ENCODE measurements at regions not wholly inside any gene's neighbourhood (a gene's known extent, or its start where the extent isn't known, plus 50 kb on each side); places are given as distances from the start of the nearest gene placed in this dataset.
"Not testable (repeated sequence)": the region's sequence is repeated elsewhere in the genome, so short reads cannot be mapped to it uniquely, and the experiment has no call there.

- Mint-ChIP-seq H3K27me3 (peaks cover 13% of the 10 kb centered on the region), H3K4me3 (no peak overlapping the region), H3K36me3 (peaks cover 2% of the 10 kb centered on the region), H3K27ac (no peak overlapping the region), H3K9me3 (peaks cover 6% of the 10 kb centered on the region), H3K4me1 (ENCODE audit: unreplicated experiment) (no peaks in the 10 kb centered on the region)
- TF ChIP-seq, protein P1, sequence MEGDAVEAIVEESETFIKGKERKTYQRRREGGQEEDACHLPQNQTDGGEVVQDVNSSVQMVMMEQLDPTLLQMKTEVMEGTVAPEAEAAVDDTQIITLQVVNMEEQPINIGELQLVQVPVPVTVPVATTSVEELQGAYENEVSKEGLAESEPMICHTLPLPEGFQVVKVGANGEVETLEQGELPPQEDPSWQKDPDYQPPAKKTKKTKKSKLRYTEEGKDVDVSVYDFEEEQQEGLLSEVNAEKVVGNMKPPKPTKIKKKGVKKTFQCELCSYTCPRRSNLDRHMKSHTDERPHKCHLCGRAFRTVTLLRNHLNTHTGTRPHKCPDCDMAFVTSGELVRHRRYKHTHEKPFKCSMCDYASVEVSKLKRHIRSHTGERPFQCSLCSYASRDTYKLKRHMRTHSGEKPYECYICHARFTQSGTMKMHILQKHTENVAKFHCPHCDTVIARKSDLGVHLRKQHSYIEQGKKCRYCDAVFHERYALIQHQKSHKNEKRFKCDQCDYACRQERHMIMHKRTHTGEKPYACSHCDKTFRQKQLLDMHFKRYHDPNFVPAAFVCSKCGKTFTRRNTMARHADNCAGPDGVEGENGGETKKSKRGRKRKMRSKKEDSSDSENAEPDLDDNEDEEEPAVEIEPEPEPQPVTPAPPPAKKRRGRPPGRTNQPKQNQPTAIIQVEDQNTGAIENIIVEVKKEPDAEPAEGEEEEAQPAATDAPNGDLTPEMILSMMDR (conservative IDR thresholded peaks at IDR 0.05), result no peak
- no peak for DNase-seq (ENCODE audit: extremely low spot score, unreplicated experiment)
Measured at GRCh38 chr10:125243532-125244253, 83.3 kb upstream of the CTBP2 start.

DNA sequence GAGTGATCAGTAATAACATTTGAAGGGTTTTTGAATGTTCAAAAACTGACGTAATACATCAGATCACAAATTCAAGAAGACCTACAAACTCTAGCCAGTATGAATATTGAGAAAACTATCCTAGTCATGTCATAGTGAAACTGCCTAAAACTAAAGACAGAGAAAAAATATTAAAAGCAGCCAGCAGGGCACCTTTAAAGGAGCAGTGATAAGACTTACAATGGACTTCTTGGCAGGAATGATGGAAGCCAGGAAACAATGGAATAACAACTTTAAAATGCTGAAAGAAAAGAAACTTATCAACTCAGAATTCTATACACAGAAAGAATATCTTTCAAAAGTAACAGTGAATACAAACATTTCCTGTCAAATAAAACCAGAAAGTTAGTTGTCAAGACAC is 78.3 kb upstream of the CTBP2 start:
- Mint-ChIP-seq H3K4me1 (ENCODE audit: unreplicated experiment) (peaks cover 2% of the 10 kb centered on the region), H3K9me3 (peaks cover 14% of the 10 kb centered on the region), H3K27me3 (no peaks in the 10 kb centered on the region), H3K27ac (no peak overlapping the region), H3K4me3 (no peak overlapping the region), H3K36me3 (peaks cover 3% of the 10 kb centered on the region)
- TF ChIP-seq, protein P1 (conservative IDR thresholded peaks at IDR 0.05), result peak; percentile 45
- DNase-seq (ENCODE audit: extremely low spot score, unreplicated experiment), result no peak

DNA sequence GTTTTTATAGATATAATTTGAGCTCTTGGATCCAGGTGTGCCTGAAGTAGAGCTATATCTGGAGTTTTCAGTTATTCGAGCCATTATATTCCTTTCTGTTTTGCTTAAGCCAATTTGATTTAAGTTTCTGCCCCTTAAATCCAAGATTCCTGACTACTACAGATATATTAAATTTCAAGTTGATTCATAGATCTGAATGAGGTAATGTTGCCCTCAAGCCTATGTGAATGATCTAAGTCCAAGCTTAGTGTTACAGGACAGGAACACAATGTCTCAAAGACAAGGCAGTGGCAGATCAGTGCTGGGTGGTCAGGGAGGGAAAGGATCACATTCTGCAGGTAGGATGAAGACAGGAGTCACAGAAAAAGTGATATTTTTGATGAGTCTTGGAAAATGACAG is 75.7 kb upstream of the CTBP2 start:
- peaks cover 3% of the 10 kb centered on the region for H3K36me3 Mint-ChIP-seq
- H3K4me3 Mint-ChIP-seq, result no peak overlapping the region
- peaks cover 20% of the 10 kb centered on the region for H3K4me1 Mint-ChIP-seq (ENCODE audit: unreplicated experiment)
- no peaks in the 10 kb centered on the region for H3K27me3 Mint-ChIP-seq
- DNase-seq (ENCODE audit: extremely low spot score, unreplicated experiment), result no peak
- H3K9me3 Mint-ChIP-seq, result peaks cover 14% of the 10 kb centered on the region
- TF ChIP-seq, protein P1 (conservative IDR thresholded peaks at IDR 0.05), result no peak
- no peak overlapping the region for H3K27ac Mint-ChIP-seq

DNA sequence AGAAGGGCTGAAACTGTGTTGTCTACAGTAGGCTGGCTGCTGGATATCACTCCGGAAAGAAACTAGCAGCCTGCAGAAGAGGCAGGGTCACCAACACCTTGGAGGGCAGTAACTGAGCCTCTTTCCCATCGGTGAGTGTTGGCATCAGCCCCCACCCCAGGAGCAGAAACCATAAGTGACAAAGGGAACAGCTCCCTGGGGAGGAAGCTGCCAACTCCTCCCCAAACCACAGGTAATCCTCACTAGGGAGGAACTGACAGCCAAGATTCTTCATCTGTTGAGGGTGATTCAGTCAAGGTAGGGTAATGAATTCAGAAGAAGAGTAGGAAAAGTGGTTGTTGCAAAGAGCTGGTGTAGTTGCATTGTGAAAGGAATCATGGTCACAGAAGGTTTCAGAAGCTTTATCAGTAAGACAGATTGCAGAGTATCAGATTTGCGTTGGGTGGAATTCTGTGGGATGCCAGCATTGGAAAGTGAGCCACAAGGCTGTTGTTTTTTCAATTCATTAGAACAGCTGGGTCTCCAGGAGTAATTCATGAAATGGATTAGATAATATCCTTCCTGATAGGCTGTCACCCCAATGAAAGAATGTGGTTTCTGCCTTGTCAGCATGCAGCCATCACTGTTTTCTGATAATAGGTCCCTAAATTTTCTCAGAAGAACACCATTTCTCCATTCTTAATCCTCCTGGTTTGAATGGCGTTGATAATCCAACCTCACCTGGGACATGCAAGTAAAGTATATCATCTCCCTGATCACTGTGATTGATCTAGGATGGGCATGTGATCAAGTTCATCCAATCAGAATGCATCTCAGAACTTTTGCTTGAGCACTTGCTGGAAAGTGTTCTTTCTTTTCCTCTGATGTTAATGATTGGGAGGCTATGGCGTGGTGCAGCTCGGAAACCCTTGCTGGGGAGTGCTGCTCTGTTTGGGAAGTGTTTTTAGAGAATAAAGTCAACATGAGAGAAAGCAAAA is 75.0 kb upstream of the CTBP2 start:
- H3K27me3 Mint-ChIP-seq, result no peaks in the 10 kb centered on the region
- H3K27ac Mint-ChIP-seq, result no peak overlapping the region
- peaks cover 14% of the 10 kb centered on the region for H3K9me3 Mint-ChIP-seq
- peaks cover 21% of the 10 kb centered on the region for H3K4me1 Mint-ChIP-seq (ENCODE audit: unreplicated experiment)
- TF ChIP-seq, protein P1 (conservative IDR thresholded peaks at IDR 0.05), result no peak
- H3K4me3 Mint-ChIP-seq, result no peak overlapping the region
- peaks cover 3% of the 10 kb centered on the region for H3K36me3 Mint-ChIP-seq
- DNase-seq (ENCODE audit: extremely low spot score, unreplicated experiment), result no peak

DNA sequence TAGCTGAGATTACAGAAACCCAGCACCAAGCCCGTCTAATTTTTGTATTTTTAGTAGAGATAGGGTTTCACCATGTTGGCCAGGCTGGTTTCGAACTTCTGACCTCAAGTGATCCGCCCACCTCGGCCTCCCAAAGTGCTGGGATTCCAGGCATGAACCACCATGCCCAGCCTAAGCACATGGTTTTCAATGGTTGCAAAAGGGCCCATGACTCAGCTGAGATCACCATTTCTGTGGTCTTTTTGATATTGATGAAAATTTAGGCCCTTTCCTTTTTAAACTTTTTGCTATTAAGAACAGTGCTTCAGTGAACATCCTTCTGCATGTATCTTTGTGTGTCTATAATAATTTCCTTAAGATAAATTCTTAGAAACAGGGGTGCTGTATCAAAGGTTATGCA is 74.2 kb upstream of the CTBP2 start:
- not testable (repeated sequence) for H3K27ac Mint-ChIP-seq; DNase-seq (ENCODE audit: extremely low spot score, unreplicated experiment); H3K27me3 Mint-ChIP-seq; H3K36me3 Mint-ChIP-seq; H3K4me3 Mint-ChIP-seq
- Mint-ChIP-seq H3K9me3 (peaks cover 14% of the 10 kb centered on the region), H3K4me1 (ENCODE audit: unreplicated experiment) (peaks cover 21% of the 10 kb centered on the region)

GRCh38 chr10:125233726-125234125 is 73.4 kb upstream of the CTBP2 start:
- TF ChIP-seq, protein P1 (conservative IDR thresholded peaks at IDR 0.05), result no peak
- Mint-ChIP-seq H3K4me1 (ENCODE audit: unreplicated experiment) (peaks cover 21% of the 10 kb centered on the region), H3K36me3 (peaks cover 2% of the 10 kb centered on the region), H3K27me3 (peaks cover 4% of the 10 kb centered on the region), H3K27ac (no peak overlapping the region), H3K4me3 (no peak overlapping the region), H3K9me3 (peaks cover 8% of the 10 kb centered on the region)
- no peak for DNase-seq (ENCODE audit: extremely low spot score, unreplicated experiment)

Data from type B pancreatic cell (in vitro differentiated cells).